NCI-H226 (cell line): ENCODE measurements at regions not wholly inside any gene's neighbourhood (a gene's known extent, or its start where the extent isn't known, plus 50 kb on each side); places are given as distances from the start of the nearest gene placed in this dataset.

Experiments used
- DNase-seq: peaks from one replicate; pipeline ENCODE4 v3.0.0-alpha.2; 2015

- no peak for DNase-seq
Measured at GRCh38 chr20:36082315-36082915, 72.1 kb upstream of the EPB41L1 start.

- peak; percentile 36 for DNase-seq
Measured at GRCh38 chr20:36083200-36083599, 71.3 kb upstream of the EPB41L1 start.

- no peak for DNase-seq
Measured at GRCh38 chr20:36084356-36084755, 70.2 kb upstream of the EPB41L1 start.

- peak; percentile 61 for DNase-seq
Measured at GRCh38 chr20:36084897-36085613, 69.5 kb upstream of the EPB41L1 start.

GRCh38 chr20:36085686-36086267, 68.8 kb upstream of the EPB41L1 start:
- DNase-seq = peak; percentile 76

GRCh38 chr20:36086767-36087166, 67.8 kb upstream of the EPB41L1 start:
- no peak for DNase-seq

- no peak for DNase-seq
Measured at GRCh38 chr20:36090223-36090622, 64.3 kb upstream of the EPB41L1 start.

GRCh38 chr20:36091561-36092397, 62.8 kb upstream of the EPB41L1 start:
- no peak for DNase-seq

GRCh38 chr20:36092398-36093024, 62.0 kb upstream of the EPB41L1 start:
- DNase-seq = no peak

GRCh38 chr20:36093025-36093803, 61.3 kb upstream of the EPB41L1 start:
- no peak for DNase-seq

- DNase-seq = no peak
Measured at GRCh38 chr20:36093804-36094145, 60.8 kb upstream of the EPB41L1 start.

- no peak for DNase-seq
Measured at GRCh38 chr20:36094497-36094896, 60.0 kb upstream of the EPB41L1 start.

- DNase-seq = no peak
Measured at GRCh38 chr20:36096435-36096834, 58.1 kb upstream of the EPB41L1 start.

GRCh38 chr20:36097337-36098151, 57.0 kb upstream of the EPB41L1 start:
- DNase-seq = no peak

- peak; percentile 68 for DNase-seq
Measured at GRCh38 chr20:36098364-36098763, 56.2 kb upstream of the EPB41L1 start.

- no peak for DNase-seq
Measured at GRCh38 chr20:36099106-36099505, 55.4 kb upstream of the EPB41L1 start.

- no peak for DNase-seq
Measured at GRCh38 chr20:36101192-36101591, 53.3 kb upstream of the EPB41L1 start.

GRCh38 chr20:36102306-36102705, 52.2 kb upstream of the EPB41L1 start:
- DNase-seq = no peak

GRCh38 chr20:36102809-36103596, 51.5 kb upstream of the EPB41L1 start:
- DNase-seq = peak; percentile 28

- DNase-seq = no peak
Measured at GRCh38 chr20:36104244-36104643, 50.3 kb upstream of the EPB41L1 start.
